H1 (cell line): ENCODE measurements at regions not wholly inside any gene's neighbourhood (a gene's known extent, or its start where the extent isn't known, plus 50 kb on each side); places are given as distances from the start of the nearest gene placed in this dataset.
A peak's percentile ranks its signal among the peaks of the same experiment; 100 is the strongest.

ENCODE experiments used
- CTCF ChIA-PET: fragments of 300-600 bp; sonication (Branson Sonifier 250); formaldehyde crosslinking; loops from one replicate; lab custom pipeline; 2021; ENCODE audit not compliant: partially characterized antibody; lab: Charles Lee
- POLR2A ChIA-PET: fragments of 300-600 bp; sonication (Branson Sonifier 250); formaldehyde crosslinking; loops from one replicate; lab custom pipeline; 2021; ENCODE audit warnings: inconsistent platforms; ENCODE audit not compliant: partially characterized antibody; lab: Charles Lee
- DNase-seq, 2 experiments: peaks; one replicate each; pipeline versions ENCODE4 v3.0.0 to v3.0.0-alpha.2; 2010 to 2022; ENCODE audit warnings: low spot score in 2 of 2, low read depth in 1 of 2, mixed read lengths in 1 of 2
- FAIRE-seq: peaks from 2 replicates; lab custom pipeline; 2011; peaks lifted over from hg19 to GRCh38; lab: Jason Lieb, UNC
- H2AFZ ChIP-seq: 2 replicates; pipeline ENCODE4 v1.8.1; 2012; ENCODE audit warnings: low read length, inconsistent platforms
- H2AK5ac ChIP-seq: 2 replicates; pipeline ENCODE4 v1.6.1; 2013; ENCODE audit warnings: low read depth, low read length
- H2BK120ac ChIP-seq: replicated peaks from 2 replicates; pipeline ENCODE3; 2013; ENCODE audit warnings: low read depth, low read length, inconsistent platforms
- H2BK12ac ChIP-seq: 2 replicates; pipeline ENCODE4 v1.6.1; 2013; ENCODE audit warnings: low read depth, low read length
- H2BK15ac ChIP-seq: 2 replicates; pipeline ENCODE4 v1.6.1; 2013; ENCODE audit warnings: low read length
- H2BK20ac ChIP-seq: 2 replicates; pipeline ENCODE4 v1.6.1; 2013; ENCODE audit warnings: low read length
- H2BK5ac ChIP-seq: 2 replicates; pipeline ENCODE4 v1.6.1; 2013; ENCODE audit warnings: low read depth, low read length
- H3K14ac ChIP-seq: 2 replicates; pipeline ENCODE4 v1.6.1; 2013; ENCODE audit warnings: inconsistent platforms; ENCODE audit not compliant: insufficient read length
- H3K18ac ChIP-seq: 2 replicates; pipeline ENCODE4 v1.6.1; 2013; ENCODE audit warnings: low read length; ENCODE audit errors: extremely low read depth
- H3K23ac ChIP-seq: 2 replicates; pipeline ENCODE4 v1.6.1; 2013; ENCODE audit warnings: inconsistent platforms; ENCODE audit not compliant: insufficient read length
- H3K23me2 ChIP-seq: 2 replicates; pipeline ENCODE4 v1.6.1; 2013; ENCODE audit warnings: low read depth, low read length
- H3K27ac ChIP-seq: 2 replicates; pipeline ENCODE4 v1.6.1; 2011; ENCODE audit warnings: low read depth, low read length, inconsistent platforms
- H3K27me3 ChIP-seq, 4 experiments: replicated peaks in 1 of 4; 1 replicate in 1 of 4; 2 replicates in 3 of 4; pipeline versions ENCODE4 v1.6.1 to v1.8.1; 2011 to 2013; ENCODE audit warnings: low read length in 3 of 4, mild to moderate bottlenecking in 3 of 4, inconsistent platforms in 2 of 4, mixed read lengths in 2 of 4, moderate library complexity in 1 of 4; ENCODE audit not compliant: control insufficient read depth in 3 of 4, insufficient read depth in 3 of 4; ENCODE audit errors: extremely low read depth in 1 of 4
- H3K36me3 ChIP-seq, 4 experiments: 2 replicates each; pipeline versions ENCODE4 v1.6.1 to v1.8.1; 2011 to 2013; ENCODE audit warnings: mild to moderate bottlenecking in 4 of 4, low read length in 3 of 4, moderate library complexity in 2 of 4, control low read depth in 1 of 4, inconsistent platforms in 1 of 4; ENCODE audit not compliant: insufficient read depth in 4 of 4, control insufficient read depth in 2 of 4
- H3K4ac ChIP-seq: replicated peaks from 2 replicates; pipeline ENCODE3; 2013; ENCODE audit warnings: low read length, low read depth, mixed read lengths, inconsistent platforms; ENCODE audit not compliant: insufficient read length
- H3K4me1 ChIP-seq, 4 experiments: replicated peaks in 1 of 4; 1 replicate in 1 of 4; 2 replicates in 3 of 4; pipeline versions ENCODE4 v1.6.1 to v1.8.1; 2011 to 2013; ENCODE audit warnings: low read length in 3 of 4, inconsistent platforms in 2 of 4, mixed read lengths in 1 of 4; ENCODE audit not compliant: insufficient read depth in 4 of 4, control insufficient read depth in 3 of 4
- H3K4me2 ChIP-seq, 2 experiments: 2 replicates each; pipeline versions ENCODE4 v1.6.1 to v1.8.1; 2011 to 2013; ENCODE audit warnings: low read depth in 2 of 2, low read length in 2 of 2, control low read depth in 1 of 2, inconsistent platforms in 1 of 2, mild to moderate bottlenecking in 1 of 2; ENCODE audit not compliant: insufficient read depth in 1 of 2
- H3K4me3 ChIP-seq, 4 experiments: fragments of 200-600, 300-600 bp in 1 of 4; sonication (generic), shearing (Covaris generic), sonication (Bioruptor Twin) in 1 of 4; 2 replicates each; pipeline versions ENCODE4 v1.5.1 to v1.8.1; 2011 to 2016; ENCODE audit warnings: low read length in 4 of 4, low read depth in 3 of 4, control low read depth in 2 of 4, inconsistent platforms in 2 of 4, mild to moderate bottlenecking in 2 of 4, mixed read lengths in 1 of 4, moderate library complexity in 1 of 4; ENCODE audit not compliant: insufficient read depth in 2 of 4; ENCODE audit errors: extremely low read depth in 1 of 4
- H3K56ac ChIP-seq: replicated peaks from 2 replicates; pipeline ENCODE3; 2013; ENCODE audit warnings: low read depth, mild to moderate bottlenecking, mixed read lengths, low read length, inconsistent platforms; ENCODE audit not compliant: insufficient read length
- H3K79me1 ChIP-seq: 2 replicates; pipeline ENCODE4 v1.6.1; 2013; ENCODE audit warnings: low read depth, low read length, control low read depth
- H3K79me2 ChIP-seq, 2 experiments: 2 replicates each; pipeline versions ENCODE4 v1.6.1 to v1.8.1; 2012 to 2013; ENCODE audit warnings: low read length in 2 of 2, mild to moderate bottlenecking in 2 of 2, inconsistent platforms in 1 of 2; ENCODE audit not compliant: insufficient read depth in 2 of 2, control insufficient read depth in 1 of 2
- H3K9ac ChIP-seq, 4 experiments: replicated peaks in 1 of 4; 1 replicate in 1 of 4; 2 replicates in 3 of 4; pipeline versions ENCODE4 v1.6.1 to v1.8.1; 2011 to 2013; ENCODE audit warnings: low read depth in 3 of 4, low read length in 3 of 4, control low read depth in 2 of 4, mild to moderate bottlenecking in 2 of 4, moderate library complexity in 2 of 4, inconsistent platforms in 1 of 4; ENCODE audit errors: extremely low read depth in 1 of 4
- H3K9me3 ChIP-seq, 2 experiments: 2 replicates each; pipeline versions ENCODE4 v1.6.1 to v1.8.1; 2012 to 2013; ENCODE audit warnings: mild to moderate bottlenecking in 2 of 2, moderate library complexity in 2 of 2, control low read depth in 1 of 2, inconsistent platforms in 1 of 2, low read depth in 1 of 2, low read length in 1 of 2, mixed read lengths in 1 of 2; ENCODE audit not compliant: insufficient read depth in 2 of 2
- H4K20me1 ChIP-seq, 2 experiments: replicated peaks in 1 of 2; 2 replicates each; pipeline versions ENCODE3 to v1.8.1; 2011 to 2013; ENCODE audit warnings: inconsistent platforms in 2 of 2, low read length in 2 of 2, mild to moderate bottlenecking in 1 of 2; ENCODE audit not compliant: insufficient read depth in 2 of 2, control insufficient read depth in 1 of 2
- H4K5ac ChIP-seq: 2 replicates; pipeline ENCODE4 v1.6.1; 2013; ENCODE audit warnings: low read length, low read depth, mixed read lengths, inconsistent platforms; ENCODE audit not compliant: insufficient read length
- H4K8ac ChIP-seq: 2 replicates; pipeline ENCODE4 v1.8.0; 2013; ENCODE audit warnings: mild to moderate bottlenecking, moderate library complexity, low read length, inconsistent platforms; ENCODE audit not compliant: insufficient read depth; ENCODE audit errors: extremely low read depth
- H4K91ac ChIP-seq: replicated peaks from 2 replicates; pipeline ENCODE3; 2013; ENCODE audit warnings: low read length, mixed read lengths, inconsistent platforms; ENCODE audit not compliant: insufficient read length
- ATF2 ChIP-seq: IDR thresholded peaks from 2 replicates; pipeline ENCODE4 v1.6.1; 2012; ENCODE audit warnings: low read length, inconsistent platforms
- BCL11A ChIP-seq, 2 experiments: IDR thresholded peaks; one replicate each; pipeline ENCODE4 v1.6.1; 2011; ENCODE audit warnings: low read depth in 2 of 2, low read length in 2 of 2, mild to moderate bottlenecking in 2 of 2
- FOSL1 ChIP-seq: IDR thresholded peaks from 2 replicates; pipeline ENCODE4 v1.6.1; 2011; ENCODE audit warnings: mild to moderate bottlenecking, low read depth, low read length, moderate library complexity; ENCODE audit not compliant: insufficient read depth
- JUN ChIP-seq: IDR thresholded peaks from 2 replicates; pipeline ENCODE4 v1.6.1; 2011; ENCODE audit warnings: low read depth, mild to moderate bottlenecking, improper control_type of control experiment, low read length
- KDM4A ChIP-seq: IDR thresholded peaks from one replicate; pipeline ENCODE4 v1.7.1; 2012; ENCODE audit warnings: low read depth, mild to moderate bottlenecking, moderate library complexity, low read length, inconsistent platforms; ENCODE audit not compliant: severe bottlenecking
- RBBP5 ChIP-seq: IDR thresholded peaks from 2 replicates; pipeline ENCODE4 v1.7.1; 2012; ENCODE audit warnings: low read depth, mild to moderate bottlenecking, inconsistent platforms, low read length, moderate library complexity, borderline replicate concordance
- RXRA ChIP-seq: IDR thresholded peaks from 2 replicates; pipeline ENCODE4 v1.6.1; 2011; ENCODE audit warnings: low read depth, mild to moderate bottlenecking, low read length, moderate library complexity; ENCODE audit not compliant: insufficient read depth
- TAF1 ChIP-seq: IDR thresholded peaks from 2 replicates; pipeline ENCODE4 v1.6.1; 2011; ENCODE audit warnings: mild to moderate bottlenecking, low read depth, low read length
- TAF7 ChIP-seq: optimal IDR thresholded peaks from 2 replicates; pipeline ENCODE3; 2011; ENCODE audit warnings: low read depth, mild to moderate bottlenecking, inconsistent platforms, low read length, moderate library complexity, borderline replicate concordance
- ZNF274 ChIP-seq: IDR thresholded peaks from 2 replicates; pipeline ENCODE4 v1.7.0; 2012; ENCODE audit warnings: low read length, borderline replicate concordance; ENCODE audit errors: extremely low read depth
- WGBS, 2 experiments: shearing (Covaris generic) in 1 of 2; methylation state at CpG; one replicate each; pipeline versions ENCODE4 v1.1.6 to v1.1.7; 2013 to 2015; ENCODE audit warnings: low lambda C conversion rate in 2 of 2, mixed read lengths in 2 of 2, inconsistent platforms in 1 of 2, low coverage in 1 of 2, missing lambda C conversion rate in 1 of 2; ENCODE audit not compliant: insufficient replicate concordance in 2 of 2, insufficient coverage in 1 of 2, insufficient read length in 1 of 2; ENCODE audit errors: extremely low coverage in 1 of 2, missing lambda C conversion rate in 1 of 2; 5-methylcytosine and 5-hydroxymethylcytosine counted together

DNA sequence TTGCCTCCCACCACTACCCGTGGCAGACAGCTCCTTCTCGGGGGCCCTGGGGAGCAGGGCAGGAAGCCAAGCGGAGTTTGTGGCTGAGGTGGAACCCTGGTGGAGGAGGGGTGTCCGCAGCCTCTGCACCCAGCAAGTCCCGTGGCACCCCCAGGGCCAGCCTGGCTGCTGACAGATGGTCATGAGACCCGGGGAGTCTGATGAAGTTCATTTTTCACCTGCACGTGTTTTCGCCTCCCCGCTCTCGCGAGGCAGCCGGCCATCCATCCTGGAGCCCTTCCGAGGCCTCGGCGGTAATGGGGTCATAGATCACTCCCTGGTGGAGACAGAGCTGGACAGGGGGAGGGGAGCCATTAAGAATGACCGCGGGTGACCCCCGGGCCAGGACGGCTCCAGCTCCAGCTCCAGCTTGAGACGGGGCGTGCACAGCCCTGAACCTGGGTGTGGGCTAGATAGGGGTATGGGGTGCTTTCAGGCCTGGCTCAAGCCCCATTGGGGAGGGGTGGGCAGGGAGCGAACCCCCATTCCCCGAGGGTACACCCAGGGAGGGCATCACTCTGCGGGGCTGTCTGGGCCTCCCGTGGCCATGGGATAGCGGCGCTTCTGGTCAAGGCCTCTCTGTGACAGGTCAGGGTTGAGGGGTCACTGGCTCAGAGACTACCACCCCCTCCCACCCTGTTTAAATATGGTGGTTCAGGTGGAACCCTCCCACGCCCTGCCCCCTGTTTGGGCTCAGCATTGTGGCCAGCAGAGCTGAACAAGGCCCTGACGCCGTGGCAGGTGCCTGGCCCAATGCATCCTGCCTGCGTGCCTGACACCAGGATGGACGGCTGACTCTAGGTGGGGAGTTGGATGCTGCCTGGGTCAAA is 227.4 kb upstream of the GSE1 start:
- Histone ChIP-seq H3K56ac (no peak overlapping the region), H3K4ac (no peak overlapping the region), H3K18ac (no peak overlapping the region), H3K4me3 (no peak overlapping the region), H3K36me3 (no peaks in the 10 kb centered on the region; a peak in 1 of 8 replicates), H2AFZ (no peak overlapping the region), H2BK5ac (no peak overlapping the region), H2BK20ac (no peak overlapping the region), H3K27ac (no peak overlapping the region), H4K20me1 (peaks cover 3 to 12% of the 10 kb centered on the region in 2 experiments), H3K9ac (no peak overlapping the region), H4K91ac (no peak overlapping the region), H4K8ac (no peak overlapping the region), H3K79me1 (peaks cover 6% of the 10 kb centered on the region; the same call in 1 of the 2 replicates), H3K79me2 (no peaks in the 10 kb centered on the region), H2BK12ac (no peak overlapping the region), H3K23ac (no peak overlapping the region), H2AK5ac (no peak overlapping the region), H2BK15ac (no peak overlapping the region), H2BK120ac (no peak overlapping the region), H3K4me2 (no peak overlapping the region), H3K9me3 (no peaks in the 10 kb centered on the region), H3K14ac (no peak overlapping the region), H3K27me3 (no peaks in the 10 kb centered on the region; a peak in 1 of 7 replicates), H3K23me2 (peaks cover 13% of the 10 kb centered on the region), H4K5ac (no peak overlapping the region), H3K4me1 (no peaks in the 10 kb centered on the region; a peak in 2 of 7 replicates)
- POLR2A ChIA-PET = interaction anchor here (0.9 to 1.2 kb wide), 2 partner anchors 8 to 20 kb away, joined by 3 to 5 read pairs; no protein-coding TSS in a partner anchor
- 90% methylated on average over 21 of the region's 32 CpGs; no CpG with 5 or more reads in 1 of the 2 experiments for WGBS, 2 experiments
- no peak for FAIRE-seq
- peak in 1 of 2 experiments; percentile 44 for DNase-seq
- CTCF ChIA-PET = interaction anchor here (0.7 to 10.2 kb wide), 14 partner anchors 8 to 352 kb away, joined by 3 to 78 read pairs (median 3); no protein-coding TSS in a partner anchor
- no peak for TF ChIP-seq TAF7
- TF ChIP-seq ZNF274 = no peak
- TF ChIP-seq RBBP5 = no peak
- TF ChIP-seq ATF2 = no peak
- TF ChIP-seq KDM4A = no peak
- TF ChIP-seq FOSL1 = no peak
- no peak for TF ChIP-seq BCL11A (IDR thresholded peaks at IDR 0.05; ENCODE audit: low read depth in 2 of 2, low read length in 2 of 2)
- TF ChIP-seq JUN = no peak
- no peak for TF ChIP-seq TAF1
- TF ChIP-seq RXRA = no peak
